K562 (cell line): ENCODE measurements at regions not wholly inside any gene's neighbourhood (a gene's known extent, or its start where the extent isn't known, plus 50 kb on each side); places are given as distances from the start of the nearest gene placed in this dataset.

Experiments used
- ATAC-seq: fragments of 200-7000 bp; cut with Tn5 transposase; 3 replicates; pipeline ENCODE4 v1.9.1; 2020; ENCODE audit warnings: moderate library complexity
- BruUV-seq: library from RNA; stranded (reverse); fragments of 400-500 nt; replicated peaks from 2 replicates; lab custom pipeline; 2021; lab: Mats Ljungman, UMichigan
- CTCF ChIA-PET: fragments of 300-600 bp; formaldehyde crosslinking; extraction: SDS; loops from one replicate; lab custom pipeline; 2021; ENCODE audit warnings: low intra/inter-chr PET ratio; lab: Yijun Ruan, JAX
- POLR2A ChIA-PET: fragments of 300-600, 350-650 bp; sonication (Branson Sonifier 250); formaldehyde crosslinking; extraction: SDS; loops from one replicate; lab custom pipeline; 2021; ENCODE audit warnings: antibody characterized with exemption, inconsistent platforms; lab: Yijun Ruan, JAX
- DNase-seq, 4 experiments: peaks; one replicate each; pipeline versions ENCODE4 v3.0.0 to v3.0.0-alpha.2; 2011 to 2018; ENCODE audit warnings: low spot score in 3 of 4, mixed read lengths in 3 of 4; ENCODE audit errors: extremely low read depth in 1 of 4
- FAIRE-seq: peaks from 2 replicates; lab custom pipeline; 2011; peaks lifted over from hg19 to GRCh38; lab: Jason Lieb, UNC
- H2AFZ ChIP-seq: 2 replicates; pipeline ENCODE4 v1.6.0; 2011; ENCODE audit warnings: low read depth, low read length, control low read depth, inconsistent platforms
- H3K27ac ChIP-seq: fragments of 200-600 bp; 3 replicates; pipeline ENCODE4 v1.8.0; 2011; ENCODE audit warnings: low read depth, mild to moderate bottlenecking, control low read depth, inconsistent platforms, low read length, moderate library complexity, mixed read lengths; ENCODE audit errors: extremely low read depth
- H3K27me3 ChIP-seq, 2 experiments: fragments of 300-600 bp in 1 of 2; 2 replicates in 1 of 2; 3 replicates in 1 of 2; pipeline versions ENCODE4 v1.6.0 to v1.8.0; 2011; ENCODE audit warnings: inconsistent platforms in 2 of 2, low read length in 2 of 2, mild to moderate bottlenecking in 1 of 2, mixed read lengths in 1 of 2, moderate library complexity in 1 of 2; ENCODE audit not compliant: control insufficient read depth in 2 of 2, insufficient read depth in 2 of 2
- H3K36me3 ChIP-seq: fragments of 300-600 bp; 3 replicates; pipeline ENCODE4 v1.8.0; 2011; ENCODE audit warnings: mild to moderate bottlenecking, low read length, inconsistent platforms; ENCODE audit not compliant: control insufficient read depth, insufficient read depth
- H3K4me1 ChIP-seq, 2 experiments: fragments of 200-600 bp in 1 of 2; replicated peaks in 1 of 2; 2 replicates in 1 of 2; 3 replicates in 1 of 2; pipeline versions ENCODE4 v1.5.1 to v1.8.0; 2011; ENCODE audit warnings: inconsistent platforms in 2 of 2, low read length in 2 of 2, mild to moderate bottlenecking in 1 of 2, mixed read lengths in 1 of 2, moderate library complexity in 1 of 2; ENCODE audit not compliant: control insufficient read depth in 2 of 2, insufficient read depth in 2 of 2
- H3K4me2 ChIP-seq: 2 replicates; pipeline ENCODE4 v1.6.1; 2011; ENCODE audit warnings: low read length, control low read depth, inconsistent platforms, mixed read lengths; ENCODE audit not compliant: insufficient read depth
- H3K4me3 ChIP-seq: fragments of 200-600 bp; sonication (generic), shearing (Covaris generic); 2 replicates; pipeline ENCODE4 v1.5.1; 2016; ENCODE audit warnings: control low read depth, inconsistent platforms
- H3K79me2 ChIP-seq: fragments of 200-600 bp; 3 replicates; pipeline ENCODE4 v1.8.0; 2011; ENCODE audit warnings: low read length, inconsistent platforms; ENCODE audit not compliant: control insufficient read depth, insufficient read depth
- H3K9ac ChIP-seq, 2 experiments: 2 replicates each; pipeline versions ENCODE4 v1.6.0 to v1.6.1; 2011; ENCODE audit warnings: low read depth in 2 of 2, low read length in 2 of 2, control low read depth in 1 of 2, inconsistent platforms in 1 of 2, mild to moderate bottlenecking in 1 of 2, mixed read lengths in 1 of 2; ENCODE audit not compliant: insufficient read depth in 1 of 2
- H3K9me1 ChIP-seq: one replicate; pipeline ENCODE4 v1.6.0; 2011; ENCODE audit warnings: inconsistent platforms, mild to moderate bottlenecking, low read length, moderate library complexity; ENCODE audit not compliant: control insufficient read depth, insufficient read depth
- H3K9me3 ChIP-seq: replicated peaks from 2 replicates; pipeline ENCODE4 v1.5.1; 2011; ENCODE audit warnings: low read depth, low read length, inconsistent platforms; ENCODE audit not compliant: control insufficient read depth, insufficient read depth
- H4K20me1 ChIP-seq: replicated peaks from 2 replicates; pipeline ENCODE4 v1.6.1; 2011; ENCODE audit warnings: low read length, inconsistent platforms, mixed read lengths; ENCODE audit not compliant: control insufficient read depth, insufficient read depth
- EP400 ChIP-seq: fragments of 450-650 bp; IDR thresholded peaks from 2 replicates; pipeline ENCODE4 v1.6.1; 2017; ENCODE audit warnings: antibody characterized with exemption, mild to moderate bottlenecking, moderate library complexity
- ESRRA ChIP-seq: fragments of 450-650 bp; IDR thresholded peaks from 2 replicates; pipeline ENCODE4 v1.6.1; 2014; ENCODE audit warnings: low read depth, mild to moderate bottlenecking, moderate library complexity, borderline replicate concordance
- MXI1 ChIP-seq: IDR thresholded peaks from 2 replicates; pipeline ENCODE4 v1.6.1; 2011; ENCODE audit warnings: low read depth, mild to moderate bottlenecking, improper control_type of control experiment, low read length
- RBM14 ChIP-seq: fragments of 200-400 bp; formaldehyde crosslinking; IDR thresholded peaks from 2 replicates; pipeline ENCODE4 v1.6.1; 2018; ENCODE audit warnings: low read depth, mild to moderate bottlenecking, low read length, moderate library complexity, borderline replicate concordance; ENCODE audit not compliant: insufficient read depth
- TSC22D4 ChIP-seq: fragments of 450-650 bp; IDR thresholded peaks from 2 replicates; pipeline ENCODE4 v1.6.1; 2016; ENCODE audit warnings: missing genetic modification characterization, missing biosample characterization, control low read depth
- ZNF143 ChIP-seq: sonication (generic); formaldehyde crosslinking; IDR thresholded peaks from 2 replicates; pipeline ENCODE4 v1.9.0; 2022; ENCODE audit warnings: mild to moderate bottlenecking, missing genetic modification reagents
- WGBS: fragments of 100-300 bp; shearing (Covaris generic); methylation state at CpG from one replicate; pipeline ENCODE4 v1.1.6; 2016; ENCODE audit warnings: low coverage, mixed read lengths; ENCODE audit not compliant: insufficient coverage; ENCODE audit errors: missing lambda C conversion rate; 5-methylcytosine and 5-hydroxymethylcytosine counted together
- in situ Hi-C: fragments of 300-500 bp; cut with MboI; formaldehyde crosslinking; loops from 4 replicates; pipeline ENCODE4 v1.15.0; 2018; ENCODE audit warnings: inconsistent platforms, mixed read lengths
- intact Hi-C: fragments of 100-400 bp; cut with micrococcal nuclease; formaldehyde crosslinking; loops from 2 replicates; pipeline ENCODE4 v1.14.2; 2022
- TF ChIP-seq, protein P1 (sequence below): fragments of 250-450 bp; sonication (Bioruptor Pico); IDR thresholded peaks from 2 replicates; pipeline ENCODE4 v1.4.0; 2020
- TF ChIP-seq, protein P2 (sequence below), 2 experiments: fragments of 450-650 bp in 1 of 2; sonication (generic) in 1 of 2; formaldehyde crosslinking; conservative IDR thresholded peaks; 2 replicates each; pipeline versions ENCODE4 v1.4.0 to v1.8.1; 2020 to 2022; ENCODE audit warnings: mild to moderate bottlenecking in 1 of 2, missing genetic modification reagents in 1 of 2
- TF ChIP-seq, protein P3 (sequence below): fragments of 450-650 bp; formaldehyde crosslinking; IDR thresholded peaks from 2 replicates; pipeline ENCODE4 v1.4.0; 2020; ENCODE audit warnings: mild to moderate bottlenecking, mixed read lengths

DNA sequence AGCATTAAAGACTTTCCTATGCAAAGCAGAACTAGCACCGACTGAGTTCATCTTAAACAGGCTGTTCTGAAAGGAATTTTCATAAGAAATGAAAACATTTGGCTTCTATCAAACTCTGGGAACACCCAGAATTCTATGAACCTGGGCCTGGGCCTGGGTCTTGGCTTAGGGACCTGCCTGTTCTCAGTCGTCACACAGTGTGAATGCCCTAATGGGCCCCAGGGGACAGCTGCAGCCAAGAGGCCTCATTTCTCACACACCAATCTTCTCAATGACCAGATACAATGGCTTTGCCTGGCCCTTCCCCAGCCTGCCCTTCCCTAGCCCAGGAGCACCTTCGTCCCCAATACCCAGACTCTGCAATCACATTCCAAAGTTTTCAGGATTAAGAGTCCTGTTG, 234.9 kb upstream of the ARHGAP20 start:
- H3K27ac ChIP-seq = no peak overlapping the region
- TF ChIP-seq, protein P1, sequence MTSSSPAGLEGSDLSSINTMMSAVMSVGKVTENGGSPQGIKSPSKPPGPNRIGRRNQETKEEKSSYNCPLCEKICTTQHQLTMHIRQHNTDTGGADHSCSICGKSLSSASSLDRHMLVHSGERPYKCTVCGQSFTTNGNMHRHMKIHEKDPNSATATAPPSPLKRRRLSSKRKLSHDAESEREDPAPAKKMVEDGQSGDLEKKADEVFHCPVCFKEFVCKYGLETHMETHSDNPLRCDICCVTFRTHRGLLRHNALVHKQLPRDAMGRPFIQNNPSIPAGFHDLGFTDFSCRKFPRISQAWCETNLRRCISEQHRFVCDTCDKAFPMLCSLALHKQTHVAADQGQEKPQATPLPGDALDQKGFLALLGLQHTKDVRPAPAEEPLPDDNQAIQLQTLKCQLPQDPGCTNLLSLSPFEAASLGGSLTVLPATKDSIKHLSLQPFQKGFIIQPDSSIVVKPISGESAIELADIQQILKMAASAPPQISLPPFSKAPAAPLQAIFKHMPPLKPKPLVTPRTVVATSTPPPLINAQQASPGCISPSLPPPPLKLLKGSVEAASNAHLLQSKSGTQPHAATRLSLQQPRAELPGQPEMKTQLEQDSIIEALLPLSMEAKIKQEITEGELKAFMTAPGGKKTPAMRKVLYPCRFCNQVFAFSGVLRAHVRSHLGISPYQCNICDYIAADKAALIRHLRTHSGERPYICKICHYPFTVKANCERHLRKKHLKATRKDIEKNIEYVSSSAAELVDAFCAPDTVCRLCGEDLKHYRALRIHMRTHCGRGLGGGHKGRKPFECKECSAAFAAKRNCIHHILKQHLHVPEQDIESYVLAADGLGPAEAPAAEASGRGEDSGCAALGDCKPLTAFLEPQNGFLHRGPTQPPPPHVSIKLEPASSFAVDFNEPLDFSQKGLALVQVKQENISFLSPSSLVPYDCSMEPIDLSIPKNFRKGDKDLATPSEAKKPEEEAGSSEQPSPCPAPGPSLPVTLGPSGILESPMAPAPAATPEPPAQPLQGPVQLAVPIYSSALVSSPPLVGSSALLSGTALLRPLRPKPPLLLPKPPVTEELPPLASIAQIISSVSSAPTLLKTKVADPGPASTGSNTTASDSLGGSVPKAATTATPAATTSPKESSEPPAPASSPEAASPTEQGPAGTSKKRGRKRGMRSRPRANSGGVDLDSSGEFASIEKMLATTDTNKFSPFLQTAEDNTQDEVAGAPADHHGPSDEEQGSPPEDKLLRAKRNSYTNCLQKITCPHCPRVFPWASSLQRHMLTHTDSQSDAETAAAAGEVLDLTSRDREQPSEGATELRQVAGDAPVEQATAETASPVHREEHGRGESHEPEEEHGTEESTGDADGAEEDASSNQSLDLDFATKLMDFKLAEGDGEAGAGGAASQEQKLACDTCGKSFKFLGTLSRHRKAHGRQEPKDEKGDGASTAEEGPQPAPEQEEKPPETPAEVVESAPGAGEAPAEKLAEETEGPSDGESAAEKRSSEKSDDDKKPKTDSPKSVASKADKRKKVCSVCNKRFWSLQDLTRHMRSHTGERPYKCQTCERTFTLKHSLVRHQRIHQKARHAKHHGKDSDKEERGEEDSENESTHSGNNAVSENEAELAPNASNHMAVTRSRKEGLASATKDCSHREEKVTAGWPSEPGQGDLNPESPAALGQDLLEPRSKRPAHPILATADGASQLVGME = no peak
- TF ChIP-seq ESRRA (no peak), EP400 (no peak), ZNF143 (no peak), RBM14 (no peak), MXI1 (no peak), TSC22D4 (no peak)
- TF ChIP-seq, protein P2, sequence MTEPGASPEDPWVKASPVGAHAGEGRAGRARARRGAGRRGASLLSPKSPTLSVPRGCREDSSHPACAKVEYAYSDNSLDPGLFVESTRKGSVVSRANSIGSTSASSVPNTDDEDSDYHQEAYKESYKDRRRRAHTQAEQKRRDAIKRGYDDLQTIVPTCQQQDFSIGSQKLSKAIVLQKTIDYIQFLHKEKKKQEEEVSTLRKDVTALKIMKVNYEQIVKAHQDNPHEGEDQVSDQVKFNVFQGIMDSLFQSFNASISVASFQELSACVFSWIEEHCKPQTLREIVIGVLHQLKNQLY (CRISPR knock-in tag; conservative IDR thresholded peaks at IDR 0.05) = no peak
- TF ChIP-seq, protein P3, sequence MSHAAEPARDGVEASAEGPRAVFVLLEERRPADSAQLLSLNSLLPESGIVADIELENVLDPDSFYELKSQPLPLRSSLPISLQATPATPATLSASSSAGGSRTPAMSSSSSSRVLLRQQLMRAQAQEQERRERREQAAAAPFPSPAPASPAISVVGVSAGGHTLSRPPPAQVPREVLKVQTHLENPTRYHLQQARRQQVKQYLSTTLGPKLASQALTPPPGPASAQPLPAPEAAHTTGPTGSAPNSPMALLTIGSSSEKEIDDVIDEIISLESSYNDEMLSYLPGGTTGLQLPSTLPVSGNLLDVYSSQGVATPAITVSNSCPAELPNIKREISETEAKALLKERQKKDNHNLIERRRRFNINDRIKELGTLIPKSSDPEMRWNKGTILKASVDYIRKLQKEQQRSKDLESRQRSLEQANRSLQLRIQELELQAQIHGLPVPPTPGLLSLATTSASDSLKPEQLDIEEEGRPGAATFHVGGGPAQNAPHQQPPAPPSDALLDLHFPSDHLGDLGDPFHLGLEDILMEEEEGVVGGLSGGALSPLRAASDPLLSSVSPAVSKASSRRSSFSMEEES (CRISPR knock-in tag) = no peak
- TF ChIP-seq, all 486 proteins: peak for 0
- ATAC-seq (no peak), DNase-seq (no peak), FAIRE-seq (no peak)
- 0% methylated on average over 3 of the region's 3 CpGs for WGBS
- in situ Hi-C loops (no loop called here), intact Hi-C loops (no loop called here)
- Histone ChIP-seq H3K79me2 (no peaks in the 10 kb centered on the region), H3K36me3 (no peaks in the 10 kb centered on the region), H3K9ac (no peak overlapping the region), H4K20me1 (no peaks in the 10 kb centered on the region), H3K4me3 (no peak overlapping the region), H3K4me2 (no peak overlapping the region), H3K9me3 (no peaks in the 10 kb centered on the region), H3K27me3 (no peaks in the 10 kb centered on the region), H3K9me1 (no peaks in the 10 kb centered on the region), H3K4me1 (no peaks in the 10 kb centered on the region), H2AFZ (no peak overlapping the region)
- no TSS peak for BruUV-seq
- ChIA-PET POLR2A (interaction anchor here (0.5 kb wide), 1 partner anchor 39 kb away, joined by 3 read pairs; no protein-coding TSS in a partner anchor), CTCF (no interaction called here)
